WERI-Rb-1 (cell line): ENCODE measurements at regions not wholly inside any gene's neighbourhood (a gene's known extent, or its start where the extent isn't known, plus 50 kb on each side); places are given as distances from the start of the nearest gene placed in this dataset.

Experiments
- DNase-seq: peaks from one replicate; pipeline ENCODE4 v3.0.0-alpha.2; 2020
- H3K27ac ChIP-seq: fragments of 250-450 bp; sonication (Bioruptor Pico); 2 replicates; pipeline ENCODE4 v1.5.1; 2020; ENCODE audit warnings: mild to moderate bottlenecking, moderate library complexity
- H3K27me3 ChIP-seq: fragments of 250-450 bp; sonication (Bioruptor Pico); 2 replicates; pipeline ENCODE4 v1.5.1; 2021; ENCODE audit warnings: mild to moderate bottlenecking, low read depth, moderate library complexity; ENCODE audit not compliant: insufficient read depth, severe bottlenecking
- H3K36me3 ChIP-seq: fragments of 250-450 bp; sonication (Bioruptor Pico); 2 replicates; pipeline ENCODE4 v1.5.1; 2020; ENCODE audit warnings: mild to moderate bottlenecking, moderate library complexity
- H3K4me3 ChIP-seq: 2 replicates; pipeline ENCODE4 v1.5.1; 2011; ENCODE audit warnings: low read depth, mild to moderate bottlenecking, control low read depth, low read length
- H3K9me3 ChIP-seq: fragments of 250-450 bp; sonication (Bioruptor Pico); 2 replicates; pipeline ENCODE4 v1.5.1; 2021; ENCODE audit warnings: mild to moderate bottlenecking, moderate library complexity; ENCODE audit not compliant: severe bottlenecking
- CTCF ChIP-seq: IDR thresholded peaks from 2 replicates; pipeline ENCODE4 v1.5.1; 2011; ENCODE audit warnings: low read depth, mild to moderate bottlenecking, control low read depth, inconsistent platforms, low read length

- TF ChIP-seq CTCF, result no peak
- no peak for DNase-seq
Observed at GRCh38 chr14:85445151-85445795, 84.7 kb upstream of the FLRT2 start.

GRCh38 chr14:85447883-85448282 lies 82.1 kb upstream of the FLRT2 start:
- Histone ChIP-seq H3K9me3 (no peaks in the 10 kb centered on the region), H3K27me3 (no peaks in the 10 kb centered on the region), H3K4me3 (no peak overlapping the region), H3K27ac (no peak overlapping the region), H3K36me3 (no peaks in the 10 kb centered on the region)
- no peak for TF ChIP-seq CTCF
- no peak for DNase-seq

More at GRCh38 chr14:85445151-85445795, 84.7 kb upstream of the FLRT2 start:
- Histone ChIP-seq H3K4me3 (no peak overlapping the region), H3K36me3 (no peaks in the 10 kb centered on the region), H3K9me3 (no peaks in the 10 kb centered on the region), H3K27ac (no peak overlapping the region), H3K27me3 (no peaks in the 10 kb centered on the region)

- no peak for DNase-seq
- Histone ChIP-seq H3K36me3 (no peaks in the 10 kb centered on the region), H3K27ac (no peak overlapping the region), H3K9me3 (no peaks in the 10 kb centered on the region), H3K27me3 (no peaks in the 10 kb centered on the region), H3K4me3 (no peak overlapping the region)
- TF ChIP-seq CTCF, result no peak
Observed at GRCh38 chr14:85451421-85451820, 78.5 kb upstream of the FLRT2 start.

- Histone ChIP-seq H3K4me3 (no peak overlapping the region), H3K36me3 (no peaks in the 10 kb centered on the region), H3K27me3 (no peaks in the 10 kb centered on the region), H3K9me3 (no peaks in the 10 kb centered on the region), H3K27ac (no peak overlapping the region)
- DNase-seq, result no peak
- no peak for TF ChIP-seq CTCF
Observed at GRCh38 chr14:85453401-85454225, 76.3 kb upstream of the FLRT2 start.

- no peak for DNase-seq
- TF ChIP-seq CTCF, result no peak
- no peaks in the 10 kb centered on the region for H3K27me3 ChIP-seq
Observed at GRCh38 chr14:85454226-85454813, 75.6 kb upstream of the FLRT2 start.

More at GRCh38 chr14:85454226-85454813, 75.6 kb upstream of the FLRT2 start:
- Histone ChIP-seq H3K36me3 (no peaks in the 10 kb centered on the region), H3K4me3 (no peak overlapping the region), H3K27ac (no peak overlapping the region), H3K9me3 (no peaks in the 10 kb centered on the region)
